OCI-LY7 (cell line): ENCODE measurements at regions not wholly inside any gene's neighbourhood (a gene's known extent, or its start where the extent isn't known, plus 50 kb on each side); places are given as distances from the start of the nearest gene placed in this dataset.

Experiments
- BruUV-seq: library from RNA; stranded (reverse); fragments of 400-500 nt; replicated peaks from 2 replicates; lab custom pipeline; 2021; lab: Mats Ljungman, UMichigan
- CTCF ChIA-PET: fragments of 300-600 bp; sonication (Branson Sonifier 250); formaldehyde crosslinking; loops from one replicate; lab custom pipeline; 2022; ENCODE audit warnings: antibody characterized with exemption; ENCODE audit not compliant: unreplicated experiment; lab: Charles Lee
- POLR2A ChIA-PET: fragments of 300-600 bp; sonication (Branson Sonifier 250); formaldehyde crosslinking; loops from one replicate; lab custom pipeline; 2022; ENCODE audit warnings: antibody characterized with exemption; lab: Charles Lee
- DNase-seq: peaks from one replicate; pipeline ENCODE4 v3.0.0-alpha.2; 2015; ENCODE audit warnings: low spot score
- H2AFZ ChIP-seq: fragments of 200-600 bp; sonication (generic), shearing (Covaris generic); 2 replicates; pipeline ENCODE4 v1.6.1; 2014; ENCODE audit warnings: mild to moderate bottlenecking, antibody characterized with exemption, low read length, moderate library complexity
- H3K27ac ChIP-seq: fragments of 200-600 bp; sonication (generic); 2 replicates; pipeline ENCODE4 v1.5.1; 2014; ENCODE audit warnings: mixed run types, low read depth, mild to moderate bottlenecking, moderate library complexity, low read length, inconsistent platforms; ENCODE audit not compliant: poor library complexity, severe bottlenecking
- H3K36me3 ChIP-seq: fragments of 200-600 bp; sonication (generic); 2 replicates; pipeline ENCODE4 v1.6.1; 2014; ENCODE audit warnings: mild to moderate bottlenecking, antibody characterized with exemption, low read length, moderate library complexity, mixed read lengths; ENCODE audit not compliant: insufficient read depth
- H3K4me1 ChIP-seq: fragments of 200-600 bp; sonication (generic); 2 replicates; pipeline ENCODE4 v1.5.1; 2014; ENCODE audit warnings: mild to moderate bottlenecking, low read length; ENCODE audit not compliant: insufficient read depth, poor library complexity, severe bottlenecking
- H3K4me2 ChIP-seq: fragments of 200-600 bp; sonication (generic); 2 replicates; pipeline ENCODE4 v1.6.1; 2014; ENCODE audit warnings: mild to moderate bottlenecking, low read length
- H3K4me3 ChIP-seq: fragments of 200-600 bp; sonication (generic); 2 replicates; pipeline ENCODE4 v1.5.1; 2014; ENCODE audit warnings: mild to moderate bottlenecking, low read depth, low read length; ENCODE audit not compliant: poor library complexity, severe bottlenecking
- H3K79me2 ChIP-seq: fragments of 200-600 bp; sonication (generic); 2 replicates; pipeline ENCODE4 v1.6.1; 2016; ENCODE audit warnings: low read depth, mild to moderate bottlenecking, low read length, moderate library complexity, mixed read lengths; ENCODE audit not compliant: insufficient read depth
- H3K9me2 ChIP-seq: fragments of 200-600 bp; sonication (generic); 2 replicates; pipeline ENCODE4 v1.6.1; 2016; ENCODE audit warnings: mild to moderate bottlenecking, low read length, mixed read lengths; ENCODE audit not compliant: insufficient read depth
- H3K9me3 ChIP-seq: fragments of 200-600 bp; sonication (generic); 2 replicates; pipeline ENCODE4 v1.6.1; 2014; ENCODE audit warnings: mild to moderate bottlenecking, mixed run types, low read length, mixed read lengths
- H4K20me1 ChIP-seq: fragments of 200-600 bp; sonication (generic); 2 replicates; pipeline ENCODE4 v1.6.1; 2014; ENCODE audit warnings: mild to moderate bottlenecking, antibody characterized with exemption, low read length, moderate library complexity, mixed read lengths; ENCODE audit not compliant: insufficient read depth
- CTCF ChIP-seq: fragments of 200-600 bp; sonication (generic); conservative IDR thresholded peaks from 2 replicates; pipeline ENCODE4 v1.5.1; 2014; ENCODE audit warnings: mild to moderate bottlenecking, antibody characterized with exemption, low read length, moderate library complexity, mixed read lengths
- EZH2phosphoT487 ChIP-seq: fragments of 200-600 bp; sonication (generic); IDR thresholded peaks from 2 replicates; pipeline ENCODE4 v1.6.1; 2018; ENCODE audit warnings: low read depth, borderline replicate concordance, mild to moderate bottlenecking, mixed run types, antibody characterized with exemption, low read length, moderate library complexity, mixed read lengths
- intact Hi-C: fragments of 100-400 bp; cut with micrococcal nuclease; formaldehyde crosslinking; loops from one replicate; pipeline ENCODE4 v1.10.0; 2022; ENCODE audit not compliant: unreplicated experiment

DNA sequence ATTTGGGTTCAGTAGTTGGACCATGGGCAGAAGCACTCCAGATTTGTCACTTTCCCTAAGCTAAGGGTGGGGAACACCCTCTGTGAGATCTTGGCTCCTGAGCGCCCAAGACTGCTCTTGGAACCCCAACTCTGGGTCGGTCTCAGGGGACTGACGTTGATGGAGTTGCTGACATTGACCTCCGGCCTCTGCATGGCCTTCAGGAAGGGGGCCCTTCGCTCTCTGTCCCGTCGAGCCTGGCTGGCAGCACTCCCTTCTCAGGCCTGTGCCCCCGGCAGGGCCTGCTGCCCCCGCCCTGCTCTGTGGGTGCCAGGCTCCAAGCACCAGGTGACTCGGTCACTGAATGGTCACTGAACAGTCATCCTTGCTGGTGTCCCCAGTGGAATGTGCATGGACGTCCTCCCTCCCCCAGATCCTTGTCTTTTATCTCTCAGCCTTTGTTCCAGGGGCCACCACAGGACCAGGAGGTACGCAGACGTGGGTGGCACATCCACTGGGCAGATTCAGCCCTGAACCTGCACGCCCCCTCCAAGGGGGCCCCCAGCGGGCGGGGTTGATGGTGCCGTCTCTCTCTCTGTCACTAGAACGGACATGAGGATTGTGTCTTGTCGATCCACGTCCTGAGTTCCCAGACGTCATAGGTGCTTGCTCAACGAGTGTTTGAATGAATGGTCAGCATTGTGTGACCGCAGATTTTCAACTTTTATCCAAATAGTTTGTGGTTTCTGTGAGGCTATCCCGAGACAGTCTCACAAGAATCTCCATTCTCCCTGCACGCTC, 314.5 kb downstream of the SEC14L1 start:
- Histone ChIP-seq H2AFZ (no peak overlapping the region), H3K4me2 (peak overlapping the region; percentile 76), H4K20me1 (no peaks in the 10 kb centered on the region), H3K9me3 (no peaks in the 10 kb centered on the region), H3K9me2 (no peaks in the 10 kb centered on the region), H3K27ac (peak overlapping the region; percentile 95), H3K4me3 (peak overlapping the region; percentile 76), H3K79me2 (peaks cover 100% of the 10 kb centered on the region), H3K36me3 (peaks cover 83% of the 10 kb centered on the region), H3K4me1 (peaks cover 70% of the 10 kb centered on the region)
- DNase-seq, result peak; percentile 57
- ChIA-PET POLR2A (interaction anchor here (0.9 to 6.7 kb wide), 11 partner anchors 8 to 313 kb away, joined by 3 to 99 read pairs (median 5); no protein-coding TSS in a partner anchor), CTCF (interaction anchor here (1.9 to 2.2 kb wide), 2 partner anchors 15 to 17 kb away, joined by 5 to 8 read pairs; no protein-coding TSS in a partner anchor)
- TF ChIP-seq EZH2phosphoT487 (no peak), CTCF (0 out of 2 replicates have a peak, but pooled peaks have one; percentile 28)
- no TSS peak for BruUV-seq
- intact Hi-C loops, result no loop called here

- intact Hi-C loops, result no loop called here
- DNase-seq, result no peak
- H3K79me2 ChIP-seq, result peaks cover 100% of the 10 kb centered on the region
- ChIA-PET CTCF (interaction anchor here (2.2 kb wide), 1 partner anchor 16 kb away, joined by 8 read pairs; no protein-coding TSS in a partner anchor), POLR2A (no interaction called here)
- TF ChIP-seq CTCF, result no peak
- no peak for TF ChIP-seq EZH2phosphoT487
- H3K27ac ChIP-seq, result peak overlapping the region; percentile 95
- peaks cover 78% of the 10 kb centered on the region for H3K36me3 ChIP-seq
- H3K4me1 ChIP-seq, result peaks cover 76% of the 10 kb centered on the region
- H2AFZ ChIP-seq, result no peak overlapping the region
- no peaks in the 10 kb centered on the region for H4K20me1 ChIP-seq
- H3K4me2 ChIP-seq, result peak overlapping the region; percentile 76
- no peaks in the 10 kb centered on the region for H3K9me2 ChIP-seq
- BruUV-seq, result no TSS peak
- H3K4me3 ChIP-seq, result peak overlapping the region; percentile 76
- no peaks in the 10 kb centered on the region for H3K9me3 ChIP-seq
Observed at GRCh38 chr17:77455891-77456260, 315.1 kb downstream of the SEC14L1 start.
